DOHH2 (cell line): ENCODE measurements at regions not wholly inside any gene's neighbourhood (a gene's known extent, or its start where the extent isn't known, plus 50 kb on each side); places are given as distances from the start of the nearest gene placed in this dataset.

Experiments used
- EZH2phosphoT487 ChIP-seq: fragments of 200-600 bp; sonication (generic); IDR thresholded peaks from 2 replicates; pipeline ENCODE4 v1.6.1; 2017; ENCODE audit warnings: borderline replicate concordance, mild to moderate bottlenecking, antibody characterized with exemption, low read length, moderate library complexity, mixed read lengths
- TF ChIP-seq, protein P1 (sequence below): fragments of 200-600 bp; sonication (generic); IDR thresholded peaks from one replicate; pipeline ENCODE4 v1.5.1; 2014; ENCODE audit warnings: antibody characterized with exemption, mild to moderate bottlenecking, low read depth, low read length; ENCODE audit not compliant: poor library complexity, severe bottlenecking

DNA sequence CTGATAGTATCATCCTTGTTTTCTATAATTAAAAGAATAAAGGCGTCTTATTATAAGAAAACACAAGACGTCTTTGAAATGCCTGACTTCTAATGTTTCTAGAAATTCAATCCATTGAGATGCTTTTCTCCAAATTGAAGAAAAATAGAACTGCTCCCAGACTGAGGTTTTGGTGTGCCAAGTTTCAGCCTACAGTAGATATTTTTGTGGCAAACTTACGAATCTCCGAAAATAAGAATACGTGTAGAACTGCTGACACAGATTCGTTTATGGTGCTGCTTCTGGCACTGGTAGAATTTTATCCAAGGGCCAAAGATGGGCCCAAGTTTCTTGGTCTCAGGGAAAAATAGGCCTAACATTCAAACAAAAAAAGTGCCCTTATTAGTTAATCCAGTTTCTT lies 554.5 kb upstream of the NR5A2 start:
- TF ChIP-seq, protein P1, sequence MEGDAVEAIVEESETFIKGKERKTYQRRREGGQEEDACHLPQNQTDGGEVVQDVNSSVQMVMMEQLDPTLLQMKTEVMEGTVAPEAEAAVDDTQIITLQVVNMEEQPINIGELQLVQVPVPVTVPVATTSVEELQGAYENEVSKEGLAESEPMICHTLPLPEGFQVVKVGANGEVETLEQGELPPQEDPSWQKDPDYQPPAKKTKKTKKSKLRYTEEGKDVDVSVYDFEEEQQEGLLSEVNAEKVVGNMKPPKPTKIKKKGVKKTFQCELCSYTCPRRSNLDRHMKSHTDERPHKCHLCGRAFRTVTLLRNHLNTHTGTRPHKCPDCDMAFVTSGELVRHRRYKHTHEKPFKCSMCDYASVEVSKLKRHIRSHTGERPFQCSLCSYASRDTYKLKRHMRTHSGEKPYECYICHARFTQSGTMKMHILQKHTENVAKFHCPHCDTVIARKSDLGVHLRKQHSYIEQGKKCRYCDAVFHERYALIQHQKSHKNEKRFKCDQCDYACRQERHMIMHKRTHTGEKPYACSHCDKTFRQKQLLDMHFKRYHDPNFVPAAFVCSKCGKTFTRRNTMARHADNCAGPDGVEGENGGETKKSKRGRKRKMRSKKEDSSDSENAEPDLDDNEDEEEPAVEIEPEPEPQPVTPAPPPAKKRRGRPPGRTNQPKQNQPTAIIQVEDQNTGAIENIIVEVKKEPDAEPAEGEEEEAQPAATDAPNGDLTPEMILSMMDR = no peak
- no peak for TF ChIP-seq EZH2phosphoT487
